ENCODE measurements at regions not wholly inside any gene's neighbourhood (a gene's known extent, or its start where the extent isn't known, plus 50 kb on each side); places are given as distances from the start of the nearest gene placed in this dataset.

- no peaks in the 10 kb centered on the region for H3K9me3 Mint-ChIP-seq
- TF ChIP-seq CTCF (IDR thresholded peaks at IDR 0.05), result no peak
- H3K4me3 ChIP-seq (replicated peaks in 1 of 3; ENCODE audit: low read depth in 2 of 3, low read length in 3 of 3), result no peak overlapping the region
- no peak overlapping the region for H3K4me3 Mint-ChIP-seq
- no peak overlapping the region for H2AFZ ChIP-seq (ENCODE audit: insufficient read depth, low read depth, low read length, poor library complexity, severe bottlenecking)
- no peaks in the 10 kb centered on the region for H3K79me2 ChIP-seq (ENCODE audit: insufficient read depth, low read length)
- H3K4me1 Mint-ChIP-seq, result no peaks in the 10 kb centered on the region
- H3K4me2 ChIP-seq (replicated peaks; ENCODE audit: extremely low read depth, low read length, poor library complexity, severe bottlenecking), result no peak overlapping the region
- H4K20me1 ChIP-seq (ENCODE audit: insufficient read depth, low read length), result no peaks in the 10 kb centered on the region
- intact Hi-C loops (cut with micrococcal nuclease), result no loop called here
- DNase-seq, result no peak
- H3K27me3 Mint-ChIP-seq (ENCODE audit: low read depth in 3 of 3), result peaks cover 0 to 3% (median 0%) of the 10 kb centered on the region in 3 donors
- H3K4me1 ChIP-seq (ENCODE audit: control insufficient read depth in 1 of 2, insufficient read depth in 2 of 2, low read length in 2 of 2), result no peaks in the 10 kb centered on the region
- no peaks in the 10 kb centered on the region for H3K27me3 ChIP-seq (ENCODE audit: control insufficient read depth in 2 of 2, insufficient read depth in 2 of 2, low read length in 2 of 2)
- no peaks in the 10 kb centered on the region for H3K36me3 ChIP-seq (replicated peaks in 1 of 2; ENCODE audit: control insufficient read depth in 1 of 2, insufficient read depth in 2 of 2, low read length in 2 of 2)
- no peak overlapping the region for H3K27ac Mint-ChIP-seq
- WGBS (ENCODE audit: insufficient coverage), result no CpG with 5 or more reads among the region's 2 CpGs
- H3K27ac ChIP-seq (ENCODE audit: low read depth in 1 of 2, low read length in 2 of 2), result no peak overlapping the region
- H3K9ac ChIP-seq (ENCODE audit: insufficient read depth, low read length, poor library complexity, severe bottlenecking), result no peak overlapping the region
- H3K36me3 Mint-ChIP-seq, result no peaks in the 10 kb centered on the region
- no peaks in the 10 kb centered on the region for H3K9me3 ChIP-seq (replicated peaks in 1 of 2; ENCODE audit: control insufficient read depth in 1 of 2, insufficient read depth in 1 of 2, low read length in 2 of 2)
Measured at GRCh38 chr20:6630514-6630913, 137.0 kb upstream of the BMP2 start.

GRCh38 chr20:6629564-6629963 is 137.9 kb upstream of the BMP2 start:
- no peak for DNase-seq
- H3K4me1 Mint-ChIP-seq, result no peaks in the 10 kb centered on the region
- no peaks in the 10 kb centered on the region for H3K36me3 ChIP-seq (replicated peaks in 1 of 2; ENCODE audit: control insufficient read depth in 1 of 2, insufficient read depth in 2 of 2, low read length in 2 of 2)
- H3K4me1 ChIP-seq (ENCODE audit: control insufficient read depth in 1 of 2, insufficient read depth in 2 of 2, low read length in 2 of 2), result no peaks in the 10 kb centered on the region
- intact Hi-C loops (cut with micrococcal nuclease), result no loop called here
- no peaks in the 10 kb centered on the region for H3K9me3 Mint-ChIP-seq
- H3K27ac Mint-ChIP-seq, result no peak overlapping the region
- H3K9ac ChIP-seq (ENCODE audit: insufficient read depth, low read length, poor library complexity, severe bottlenecking), result no peak overlapping the region
- no peaks in the 10 kb centered on the region for H3K27me3 ChIP-seq (ENCODE audit: control insufficient read depth in 2 of 2, insufficient read depth in 2 of 2, low read length in 2 of 2)
- H3K4me3 ChIP-seq (replicated peaks in 1 of 3; ENCODE audit: low read depth in 2 of 3, low read length in 3 of 3), result no peak overlapping the region
- H4K20me1 ChIP-seq (ENCODE audit: insufficient read depth, low read length), result no peaks in the 10 kb centered on the region
- H3K27ac ChIP-seq (ENCODE audit: low read depth in 1 of 2, low read length in 2 of 2), result no peak overlapping the region
- WGBS (ENCODE audit: insufficient coverage), result no CpG with 5 or more reads among the region's 2 CpGs
- H3K27me3 Mint-ChIP-seq (ENCODE audit: low read depth in 3 of 3), result peaks cover 0 to 3% (median 0%) of the 10 kb centered on the region in 3 donors
- H2AFZ ChIP-seq (ENCODE audit: insufficient read depth, low read depth, low read length, poor library complexity, severe bottlenecking), result no peak overlapping the region
- no peaks in the 10 kb centered on the region for H3K36me3 Mint-ChIP-seq
- H3K9me3 ChIP-seq (replicated peaks in 1 of 2; ENCODE audit: control insufficient read depth in 1 of 2, insufficient read depth in 1 of 2, low read length in 2 of 2), result no peaks in the 10 kb centered on the region
- H3K4me2 ChIP-seq (replicated peaks; ENCODE audit: extremely low read depth, low read length, poor library complexity, severe bottlenecking), result no peak overlapping the region
- H3K4me3 Mint-ChIP-seq, result no peak overlapping the region
- TF ChIP-seq CTCF (IDR thresholded peaks at IDR 0.05), result no peak
- no peaks in the 10 kb centered on the region for H3K79me2 ChIP-seq (ENCODE audit: insufficient read depth, low read length)

Measured in CD14-positive monocyte (primary cell).